ENCODE measurements at regions not wholly inside any gene's neighbourhood (a gene's known extent, or its start where the extent isn't known, plus 50 kb on each side); places are given as distances from the start of the nearest gene placed in this dataset.

GRCh38 chr10:94192333-94192732 is 170.4 kb downstream of the NOC3L start:
- no peak for DNase-seq (ENCODE audit: low spot score)

GRCh38 chr10:94192974-94193373 is 169.8 kb downstream of the NOC3L start:
- no peak for DNase-seq (ENCODE audit: low spot score)

- DNase-seq (ENCODE audit: low spot score) = peak; percentile 40
Measured at GRCh38 chr10:94193466-94193924, 169.2 kb downstream of the NOC3L start.

- DNase-seq (ENCODE audit: low spot score) = peak; percentile 79
Measured at GRCh38 chr10:94194256-94194655, 168.5 kb downstream of the NOC3L start.

DNA sequence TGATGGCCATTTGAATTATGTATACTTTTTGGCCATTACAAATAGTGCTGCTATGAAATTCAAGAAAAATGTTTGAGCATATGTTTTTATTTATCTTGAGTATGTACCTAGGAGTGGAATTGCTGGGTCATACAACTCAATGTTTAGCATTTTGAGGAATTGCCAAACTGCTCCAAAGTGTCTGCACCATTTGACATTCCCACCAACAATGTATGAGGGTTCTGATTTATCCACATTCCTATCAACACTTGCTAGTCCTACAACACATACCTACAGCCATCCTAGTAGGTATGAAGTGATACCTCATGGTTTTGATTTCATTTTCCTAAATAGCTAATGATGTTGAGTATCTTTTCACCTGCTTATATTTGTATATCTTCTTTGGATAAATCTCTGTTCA is 165.5 kb downstream of the NOC3L start:
- DNase-seq (ENCODE audit: low spot score) = no peak

- DNase-seq (ENCODE audit: low spot score) = no peak
Measured at GRCh38 chr10:94198324-94198723, 164.4 kb downstream of the NOC3L start.

DNA sequence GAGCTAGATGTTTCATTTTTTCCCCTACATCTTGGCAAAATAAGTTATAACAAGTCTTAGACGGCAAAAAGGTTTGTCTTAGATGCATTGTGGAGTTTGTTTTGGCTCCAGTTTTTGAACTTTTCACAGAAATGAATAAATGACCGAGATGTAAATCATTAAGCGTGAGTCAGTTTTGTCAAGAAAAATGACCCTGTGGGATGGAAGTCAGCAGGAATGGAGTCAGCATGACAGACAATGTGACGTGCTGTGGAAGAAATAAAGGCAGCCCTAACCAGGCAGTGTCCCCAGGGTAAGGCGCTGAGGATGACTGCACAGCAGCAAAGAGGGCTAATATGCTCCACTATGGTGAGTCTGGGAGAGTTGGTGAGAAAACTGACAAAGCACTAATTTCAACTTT is 163.2 kb downstream of the NOC3L start:
- no peak for DNase-seq (ENCODE audit: low spot score)

DNA sequence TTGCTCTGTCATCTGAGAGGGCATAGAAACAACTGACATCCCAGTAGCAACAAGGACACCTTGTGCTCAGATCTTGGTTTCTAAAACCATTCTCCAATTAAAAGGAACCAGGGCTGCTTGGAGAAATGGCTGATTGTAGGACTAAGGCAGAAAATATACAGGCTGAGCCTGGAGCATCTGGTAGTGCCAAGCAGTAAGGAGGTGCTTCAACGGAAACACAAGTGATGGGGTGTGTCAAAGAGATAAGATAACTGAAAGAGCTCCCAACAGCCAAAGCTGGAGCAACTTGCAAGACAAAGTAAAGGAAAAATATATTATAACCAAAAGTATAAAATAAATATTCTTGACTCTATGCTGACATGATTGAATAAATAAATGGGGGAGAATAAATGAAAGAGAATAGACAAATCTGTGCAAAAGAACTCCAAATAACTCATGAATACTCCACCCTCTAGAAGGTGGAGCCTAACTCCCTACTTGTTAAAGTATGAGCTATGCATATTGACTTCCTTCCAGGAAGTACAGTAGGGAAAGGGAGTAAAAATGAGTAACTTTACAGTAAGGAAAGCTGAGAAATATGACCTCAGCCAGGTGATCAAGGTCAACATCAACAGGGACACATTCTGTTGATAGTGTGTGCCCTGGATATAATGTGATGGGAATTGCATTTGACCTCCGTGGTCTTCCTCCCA is 162.4 kb downstream of the NOC3L start:
- DNase-seq (ENCODE audit: low spot score) = no peak

DNA sequence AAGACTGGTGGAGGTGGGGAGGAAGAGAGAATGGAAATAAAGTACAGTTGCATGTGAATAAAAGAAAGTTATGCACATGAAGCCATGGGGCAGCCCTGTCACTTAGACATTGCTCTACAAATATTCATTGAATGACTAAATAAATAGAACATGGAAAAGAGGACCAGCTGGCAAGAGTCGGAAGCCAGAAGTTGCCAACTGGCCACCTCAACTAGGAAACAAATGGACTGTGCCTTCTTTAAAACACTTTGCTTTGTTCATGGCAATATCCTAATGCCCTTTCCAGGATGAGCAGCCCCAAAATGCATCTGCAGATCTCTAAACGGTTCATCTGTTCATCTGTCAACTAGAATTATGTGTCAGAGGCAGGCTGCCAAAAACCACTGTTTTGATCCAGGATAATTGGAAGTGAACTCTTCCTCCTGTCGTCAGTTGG is 157.3 kb downstream of the NOC3L start:
- DNase-seq (ENCODE audit: low spot score) = peak; percentile 41

- no peak for DNase-seq (ENCODE audit: low spot score)
Measured at GRCh38 chr10:94206176-94206575, 156.6 kb downstream of the NOC3L start.

- no peak for DNase-seq (ENCODE audit: low spot score)
Measured at GRCh38 chr10:94208315-94208714, 154.4 kb downstream of the NOC3L start.

DNA sequence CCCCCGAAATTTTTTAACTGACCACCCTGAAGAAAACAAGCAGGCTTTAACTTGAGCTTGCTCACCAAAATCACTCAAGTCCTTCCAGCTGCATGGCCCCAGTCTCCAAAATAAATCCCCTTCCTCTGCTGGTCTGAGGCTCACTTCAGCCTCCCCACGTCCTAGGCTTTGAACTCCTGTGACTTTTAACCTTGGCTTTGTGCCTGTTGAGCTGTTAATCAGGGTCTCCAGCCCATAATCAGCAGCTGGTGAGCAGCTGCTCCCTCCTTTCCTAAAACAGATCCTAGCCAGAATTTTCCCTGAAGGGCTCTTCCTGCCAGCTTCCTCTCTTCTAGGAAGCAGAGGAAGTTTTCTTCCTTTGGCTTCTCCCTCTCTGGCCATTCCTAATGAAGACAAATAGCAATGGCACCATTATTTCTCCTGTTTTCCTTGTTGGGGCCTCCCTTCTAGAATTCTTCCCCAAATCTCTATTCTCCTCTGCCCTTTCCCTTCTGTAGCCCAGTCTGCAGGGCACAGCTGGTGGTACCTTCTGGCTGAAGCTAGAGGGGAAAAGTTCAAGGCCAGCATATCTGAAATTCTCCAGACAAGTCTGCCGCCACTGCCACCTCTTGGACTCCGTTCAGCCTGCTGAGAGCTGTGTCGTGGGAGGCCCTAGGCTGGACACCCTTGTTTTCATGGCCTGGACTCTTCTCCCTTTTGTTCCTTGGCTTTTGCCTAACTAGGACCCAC is 152.1 kb downstream of the NOC3L start:
- DNase-seq (ENCODE audit: low spot score) = no peak

DNA sequence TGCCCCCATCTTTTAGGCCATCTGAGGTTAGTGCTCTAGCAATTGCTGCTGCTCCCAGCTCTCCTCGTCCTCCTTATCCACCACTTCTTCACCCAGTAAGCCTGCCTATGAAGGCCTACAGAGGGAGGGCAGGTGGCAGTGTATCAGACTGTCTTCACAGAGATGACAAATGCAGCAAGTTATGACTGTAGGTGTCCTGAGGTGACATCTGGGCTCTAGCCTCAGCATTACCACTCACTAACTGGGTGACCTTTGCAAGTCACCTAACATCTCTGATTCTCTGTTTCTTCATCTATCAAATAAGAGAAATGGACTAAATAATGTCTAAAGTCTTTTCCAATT is 151.6 kb downstream of the NOC3L start:
- no peak for DNase-seq (ENCODE audit: low spot score)

- DNase-seq (ENCODE audit: low spot score) = peak; percentile 34
Measured at GRCh38 chr10:94213001-94213530, 149.7 kb downstream of the NOC3L start.

- no peak for DNase-seq (ENCODE audit: low spot score)
Measured at GRCh38 chr10:94213980-94214379, 148.8 kb downstream of the NOC3L start.

GRCh38 chr10:94214481-94214893 is 148.3 kb downstream of the NOC3L start:
- no peak for DNase-seq (ENCODE audit: low spot score)

DNA sequence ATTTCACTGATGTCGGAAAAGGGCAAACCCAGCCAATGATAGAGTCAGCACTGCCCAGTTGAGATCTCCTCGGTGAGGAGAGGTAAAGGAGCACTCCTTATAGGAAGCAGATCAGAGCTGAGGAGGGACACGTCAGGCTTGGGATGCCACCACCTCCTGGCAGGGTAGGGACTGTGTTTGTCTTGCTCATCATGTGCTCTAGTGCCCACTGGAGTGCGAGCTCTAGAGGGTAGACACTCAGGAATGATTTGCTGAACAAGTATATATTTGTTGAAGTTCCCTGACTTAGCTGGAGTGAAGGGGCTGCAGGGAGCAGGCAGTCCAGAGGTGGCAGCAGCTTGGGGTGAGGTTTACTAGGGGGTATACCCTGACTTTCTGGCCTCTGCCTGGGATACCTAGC is 146.5 kb downstream of the NOC3L start:
- DNase-seq (ENCODE audit: low spot score) = no peak

GRCh38 chr10:94217411-94217810 is 145.3 kb downstream of the NOC3L start:
- DNase-seq (ENCODE audit: low spot score) = no peak

GRCh38 chr10:94218493-94219183 is 144.1 kb downstream of the NOC3L start:
- DNase-seq (ENCODE audit: low spot score) = no peak

GRCh38 chr10:94219829-94220228 is 142.9 kb downstream of the NOC3L start:
- DNase-seq (ENCODE audit: low spot score) = no peak

DNA sequence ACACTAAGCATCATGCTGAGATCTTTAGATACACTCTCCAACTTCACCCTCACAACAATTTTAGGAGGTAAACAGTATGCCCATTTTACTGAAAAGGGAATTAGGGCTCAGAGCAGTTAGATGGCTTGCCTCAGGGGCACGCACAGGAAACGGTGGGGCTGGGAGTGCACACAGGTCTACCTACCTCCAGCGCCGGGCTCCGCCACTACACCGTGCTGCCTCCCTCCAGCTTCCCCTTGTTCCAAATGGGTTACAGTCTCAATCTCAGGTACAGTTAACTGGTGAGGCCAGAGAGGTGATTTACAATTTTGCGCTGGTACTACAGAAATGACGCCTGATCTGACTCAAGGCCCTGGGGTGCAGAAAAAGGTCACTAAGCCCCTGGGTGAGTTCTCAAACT is 142.0 kb downstream of the NOC3L start:
- no peak for DNase-seq (ENCODE audit: low spot score)

DNA sequence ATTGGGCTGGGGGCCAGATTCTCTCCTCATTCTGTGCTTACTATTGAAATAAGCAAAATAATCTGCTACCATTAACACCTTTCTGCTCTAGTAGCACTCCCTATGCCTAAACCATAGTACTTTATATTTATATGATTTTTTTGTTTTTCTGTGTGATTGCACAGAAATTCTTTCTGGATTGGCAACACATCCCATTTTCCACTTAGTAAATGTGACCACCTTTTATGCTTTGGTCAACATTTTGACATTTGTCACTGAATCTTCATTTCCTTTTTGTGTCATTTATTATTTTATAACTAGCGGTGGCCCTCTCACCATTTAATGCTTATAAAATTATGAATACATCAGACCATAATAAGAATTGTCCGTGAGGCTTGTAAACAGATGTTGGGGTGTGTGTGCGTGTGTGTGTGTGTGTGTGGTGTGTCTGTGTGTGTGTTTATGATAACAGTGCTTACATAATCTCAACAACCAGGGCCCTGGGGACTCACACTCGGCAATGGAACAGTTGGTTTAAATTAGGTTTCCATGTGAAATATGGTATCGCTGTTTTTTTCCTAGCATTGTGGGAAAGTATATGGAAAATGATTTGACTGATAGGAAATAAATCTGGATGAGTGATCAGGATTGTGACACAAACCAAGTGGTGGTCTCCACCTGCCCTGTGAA is 138.9 kb downstream of the NOC3L start:
- DNase-seq (ENCODE audit: low spot score) = no peak
